ENCODE measurements at regions not wholly inside any gene's neighbourhood (a gene's known extent, or its start where the extent isn't known, plus 50 kb on each side); places are given as distances from the start of the nearest gene placed in this dataset.

DNA sequence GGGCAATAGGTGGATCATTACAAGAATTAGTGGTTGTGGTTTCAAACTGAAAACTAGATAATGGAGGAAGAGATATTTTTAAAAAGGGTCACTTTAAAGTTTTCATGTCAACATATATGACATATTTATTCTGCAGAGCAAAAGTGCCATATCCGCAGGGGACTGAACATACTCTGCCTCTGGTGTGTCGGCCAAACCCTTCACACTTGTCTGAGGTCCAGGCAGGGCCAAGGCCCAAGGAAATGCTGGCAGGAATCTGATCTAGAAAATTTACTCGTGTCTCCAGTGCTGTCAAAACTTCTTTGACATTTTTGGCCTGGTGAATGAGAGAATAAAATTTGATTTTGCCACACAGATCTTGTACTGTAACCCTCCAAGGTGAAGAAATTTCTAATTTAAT lies 562.3 kb downstream of the CCSER2 start:
- Histone ChIP-seq H3K36me3 (no peaks in the 10 kb centered on the region), H3K27me3 (no peaks in the 10 kb centered on the region), H3K27ac (no peak overlapping the region), H3K4me1 (no peaks in the 10 kb centered on the region), H3K4me3 (no peak overlapping the region), H3K9me3 (no peaks in the 10 kb centered on the region)
- DNase-seq (ENCODE audit: low spot score) = no peak
- TF ChIP-seq, protein P1, sequence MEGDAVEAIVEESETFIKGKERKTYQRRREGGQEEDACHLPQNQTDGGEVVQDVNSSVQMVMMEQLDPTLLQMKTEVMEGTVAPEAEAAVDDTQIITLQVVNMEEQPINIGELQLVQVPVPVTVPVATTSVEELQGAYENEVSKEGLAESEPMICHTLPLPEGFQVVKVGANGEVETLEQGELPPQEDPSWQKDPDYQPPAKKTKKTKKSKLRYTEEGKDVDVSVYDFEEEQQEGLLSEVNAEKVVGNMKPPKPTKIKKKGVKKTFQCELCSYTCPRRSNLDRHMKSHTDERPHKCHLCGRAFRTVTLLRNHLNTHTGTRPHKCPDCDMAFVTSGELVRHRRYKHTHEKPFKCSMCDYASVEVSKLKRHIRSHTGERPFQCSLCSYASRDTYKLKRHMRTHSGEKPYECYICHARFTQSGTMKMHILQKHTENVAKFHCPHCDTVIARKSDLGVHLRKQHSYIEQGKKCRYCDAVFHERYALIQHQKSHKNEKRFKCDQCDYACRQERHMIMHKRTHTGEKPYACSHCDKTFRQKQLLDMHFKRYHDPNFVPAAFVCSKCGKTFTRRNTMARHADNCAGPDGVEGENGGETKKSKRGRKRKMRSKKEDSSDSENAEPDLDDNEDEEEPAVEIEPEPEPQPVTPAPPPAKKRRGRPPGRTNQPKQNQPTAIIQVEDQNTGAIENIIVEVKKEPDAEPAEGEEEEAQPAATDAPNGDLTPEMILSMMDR (IDR thresholded peaks at IDR 0.05) = no peak

DNA sequence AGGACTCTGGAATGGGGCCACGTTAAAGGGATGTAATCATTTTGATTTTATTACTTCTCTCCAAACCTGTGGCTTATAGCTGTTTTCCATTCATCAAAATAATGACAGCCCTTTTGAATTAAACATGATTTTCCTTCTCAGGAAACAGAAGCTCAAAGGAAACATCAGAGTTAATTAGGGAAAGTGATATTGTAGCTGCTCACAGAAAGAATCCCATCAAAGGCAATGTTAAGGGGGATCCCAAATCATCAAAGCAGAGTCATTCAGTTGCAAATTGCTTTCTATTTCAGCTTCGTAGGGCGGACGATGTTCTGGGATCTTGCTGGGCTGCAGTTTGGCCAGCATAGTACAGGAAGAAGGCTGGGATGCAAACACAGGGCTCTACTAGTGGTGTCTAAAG lies 563.2 kb downstream of the CCSER2 start:
- Histone ChIP-seq H3K36me3 (no peaks in the 10 kb centered on the region), H3K27me3 (no peaks in the 10 kb centered on the region)
- TF ChIP-seq, protein P1 (IDR thresholded peaks at IDR 0.05) = no peak

DNA sequence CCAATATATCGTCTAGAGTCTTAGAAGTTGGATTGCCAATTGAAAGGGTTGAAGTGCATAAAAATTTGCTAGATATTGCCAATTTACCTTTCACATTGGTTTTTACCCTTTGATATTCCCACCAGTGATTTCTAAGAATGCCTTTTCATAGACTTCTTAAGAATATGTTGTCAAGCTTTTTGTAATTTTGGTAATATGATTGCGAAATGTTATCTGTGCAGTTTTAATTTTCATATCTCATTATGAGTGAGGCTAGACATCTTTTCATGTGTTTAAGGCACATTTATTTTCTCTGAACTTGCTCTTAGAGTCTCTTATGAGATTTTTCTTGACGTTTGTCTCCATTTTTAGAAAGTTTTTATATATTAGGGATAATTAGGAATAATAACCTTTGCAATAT lies 567.2 kb downstream of the CCSER2 start:
- Histone ChIP-seq H3K36me3 (no peaks in the 10 kb centered on the region), H3K9me3 (no peaks in the 10 kb centered on the region), H3K27me3 (no peaks in the 10 kb centered on the region), H3K27ac (no peak overlapping the region), H3K4me3 (no peak overlapping the region), H3K4me1 (no peaks in the 10 kb centered on the region)
- TF ChIP-seq, protein P1 (IDR thresholded peaks at IDR 0.05) = no peak
- DNase-seq (ENCODE audit: low spot score) = no peak

More for the DNA sequence above, 563.2 kb downstream of the CCSER2 start:
- Histone ChIP-seq H3K9me3 (no peaks in the 10 kb centered on the region), H3K4me1 (no peaks in the 10 kb centered on the region), H3K27ac (no peak overlapping the region), H3K4me3 (no peak overlapping the region)
- DNase-seq (ENCODE audit: low spot score) = no peak

DNA sequence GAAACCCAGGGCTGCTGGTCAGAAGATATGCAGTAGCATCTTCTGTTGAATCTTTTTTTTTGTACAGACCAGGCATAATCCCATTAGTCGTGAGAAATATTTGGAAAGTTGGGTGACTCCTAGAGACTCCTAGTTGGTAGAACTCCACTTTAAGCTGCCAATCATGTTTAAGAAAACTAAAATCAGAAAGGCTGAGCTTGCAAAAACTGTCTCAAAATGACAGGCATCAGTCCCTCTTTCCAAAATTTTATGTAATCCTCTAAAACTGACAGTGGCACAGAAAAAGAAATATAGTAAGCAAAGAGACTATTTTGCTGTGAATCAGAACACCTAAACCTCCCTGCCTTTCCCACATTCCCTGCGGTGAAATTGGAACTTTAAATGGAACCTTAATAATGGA lies 568.5 kb downstream of the CCSER2 start:
- TF ChIP-seq, protein P1 (IDR thresholded peaks at IDR 0.05) = no peak
- Histone ChIP-seq H3K27me3 (no peaks in the 10 kb centered on the region), H3K4me3 (no peak overlapping the region), H3K27ac (no peak overlapping the region), H3K36me3 (no peaks in the 10 kb centered on the region), H3K9me3 (no peaks in the 10 kb centered on the region), H3K4me1 (no peaks in the 10 kb centered on the region)
- no peak for DNase-seq (ENCODE audit: low spot score)

DNA sequence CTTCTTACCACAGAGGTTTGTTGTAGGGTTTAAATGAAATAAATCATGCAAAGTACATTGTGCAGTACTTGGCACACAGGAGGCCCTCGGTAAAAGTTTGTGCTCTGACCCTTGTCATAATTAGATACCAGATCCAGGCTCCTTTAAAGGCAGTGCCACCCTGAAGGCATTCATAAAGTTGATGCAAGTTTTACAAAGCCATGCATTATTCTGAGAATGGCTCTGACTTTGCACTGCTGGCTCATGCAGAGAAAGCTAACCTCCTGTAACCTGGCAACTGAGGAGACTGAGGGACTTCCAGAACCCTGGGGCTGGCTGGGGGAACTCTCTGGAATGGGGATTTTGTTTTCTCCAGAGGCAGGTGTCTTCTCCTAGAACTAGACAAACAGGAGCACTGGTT lies 570.9 kb downstream of the CCSER2 start:
- no peaks in the 10 kb centered on the region for H3K9me3 ChIP-seq
- peaks cover 0 to 9% of the 10 kb centered on the region in 2 donors for H3K4me1 ChIP-seq
- H3K27ac ChIP-seq = no peak overlapping the region
- H3K27me3 ChIP-seq = no peaks in the 10 kb centered on the region
- TF ChIP-seq, protein P1 (IDR thresholded peaks at IDR 0.05) = no peak
- H3K4me3 ChIP-seq = no peak overlapping the region
- no peak for DNase-seq (ENCODE audit: low spot score)
- no peaks in the 10 kb centered on the region for H3K36me3 ChIP-seq

DNA sequence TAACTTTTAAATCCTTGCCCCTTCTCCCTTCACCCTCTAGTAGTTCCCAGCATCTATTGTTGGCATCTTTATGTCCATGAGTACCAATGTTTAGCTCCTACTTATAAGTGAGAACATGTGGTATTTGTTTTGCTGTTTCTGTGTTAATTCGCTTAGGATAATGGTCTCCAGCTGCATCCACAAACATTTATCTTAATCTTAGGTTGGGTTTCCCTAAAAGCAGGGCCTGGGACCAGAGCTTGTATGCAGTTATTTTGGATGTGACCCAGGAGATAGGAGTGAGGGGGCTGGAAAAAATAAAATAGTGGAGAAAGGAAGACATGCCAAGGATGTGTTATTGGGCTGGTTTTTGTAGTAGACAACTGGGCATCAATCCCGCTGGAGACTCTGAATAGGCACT lies 571.8 kb downstream of the CCSER2 start:
- H3K4me1 ChIP-seq = peaks cover 0 to 9% of the 10 kb centered on the region in 2 donors
- H3K36me3 ChIP-seq = no peaks in the 10 kb centered on the region
- no peaks in the 10 kb centered on the region for H3K27me3 ChIP-seq
- no peak overlapping the region for H3K4me3 ChIP-seq
- H3K9me3 ChIP-seq = no peaks in the 10 kb centered on the region
- no peak for DNase-seq (ENCODE audit: low spot score)
- TF ChIP-seq, protein P1 (IDR thresholded peaks at IDR 0.05) = no peak
- H3K27ac ChIP-seq = no peak overlapping the region

Measured in right atrium auricular region (tissue), 2 donors.